WTC11 (cell line): ENCODE measurements at regions not wholly inside any gene's neighbourhood (a gene's known extent, or its start where the extent isn't known, plus 50 kb on each side); places are given as distances from the start of the nearest gene placed in this dataset.

Experiments
- ATAC-seq: fragments of 200-7000 bp; cut with Tn5 transposase; 2 replicates; pipeline ENCODE4 v1.10.0; 2021; ENCODE audit warnings: mild to moderate bottlenecking, moderate library complexity
- CTCF ChIA-PET: fragments of 300-600 bp; sonication (Branson Sonifier 250); formaldehyde crosslinking; loops from one replicate; lab custom pipeline; 2021; ENCODE audit warnings: antibody characterized with exemption; lab: Charles Lee
- POLR2A ChIA-PET: fragments of 350-600 bp; sonication (Branson Sonifier 250); formaldehyde crosslinking; loops from one replicate; lab custom pipeline; 2021; ENCODE audit warnings: antibody characterized with exemption; lab: Charles Lee
- DNase-seq: peaks from one replicate; pipeline ENCODE4 v3.0.0; 2021; ENCODE audit warnings: low spot score
- H3K27ac Mint-ChIP-seq: 2 replicates; pipeline ENCODE4 v1.8.0; 2021; ENCODE audit warnings: mixed read lengths
- H3K27me3 Mint-ChIP-seq: 2 replicates; pipeline ENCODE4 v1.8.0; 2021; ENCODE audit warnings: low read depth, mild to moderate bottlenecking, moderate library complexity, mixed read lengths
- H3K36me3 Mint-ChIP-seq: 2 replicates; pipeline ENCODE4 v1.8.0; 2021; ENCODE audit warnings: mixed read lengths
- H3K4me1 Mint-ChIP-seq: 2 replicates; pipeline ENCODE4 v1.8.0; 2022; ENCODE audit warnings: mixed read lengths
- H3K4me3 Mint-ChIP-seq: 2 replicates; pipeline ENCODE4 v1.8.0; 2021; ENCODE audit warnings: mild to moderate bottlenecking, moderate library complexity, mixed read lengths
- H3K9me3 Mint-ChIP-seq: 2 replicates; pipeline ENCODE4 v1.8.0; 2021; ENCODE audit warnings: mixed read lengths
- CTCF ChIP-seq: fragments of 200-600 bp; IDR thresholded peaks from 2 replicates; pipeline ENCODE4 v1.8.0; 2022; ENCODE audit warnings: antibody characterized with exemption
- NFYB ChIP-seq: sonication (generic); formaldehyde crosslinking; conservative IDR thresholded peaks from 2 replicates; pipeline ENCODE4 v1.8.0; 2022; ENCODE audit warnings: low read depth, missing genetic modification reagents
- NR1H2 ChIP-seq: sonication (generic); formaldehyde crosslinking; IDR thresholded peaks from 2 replicates; pipeline ENCODE4 v1.9.0; 2021; ENCODE audit warnings: mild to moderate bottlenecking, moderate library complexity, missing genetic modification reagents
- NR2C2 ChIP-seq: sonication (generic); formaldehyde crosslinking; IDR thresholded peaks from 2 replicates; pipeline ENCODE4 v1.8.0; 2022; ENCODE audit warnings: mild to moderate bottlenecking, missing genetic modification reagents
- PRDM15 ChIP-seq: sonication (generic); formaldehyde crosslinking; IDR thresholded peaks from 2 replicates; pipeline ENCODE4 v1.8.0; 2022; ENCODE audit warnings: missing genetic modification reagents
- SP1 ChIP-seq: sonication (generic); formaldehyde crosslinking; conservative IDR thresholded peaks from 2 replicates; pipeline ENCODE4 v1.8.1; 2022; ENCODE audit warnings: missing genetic modification reagents
- TEAD1 ChIP-seq: sonication (generic); formaldehyde crosslinking; IDR thresholded peaks from 2 replicates; pipeline ENCODE4 v1.8.0; 2022; ENCODE audit warnings: mild to moderate bottlenecking, missing genetic modification reagents
- USF1 ChIP-seq: sonication (generic); formaldehyde crosslinking; IDR thresholded peaks from 2 replicates; pipeline ENCODE4 v1.8.0; 2022; ENCODE audit warnings: mild to moderate bottlenecking, missing genetic modification reagents
- ZNF263 ChIP-seq: sonication (generic); formaldehyde crosslinking; IDR thresholded peaks from 2 replicates; pipeline ENCODE4 v1.8.1; 2022; ENCODE audit warnings: low read depth, mild to moderate bottlenecking, moderate library complexity, missing genetic modification reagents
- ZNF281 ChIP-seq: sonication (generic); formaldehyde crosslinking; IDR thresholded peaks from 2 replicates; pipeline ENCODE4 v1.8.0; 2023; ENCODE audit warnings: mild to moderate bottlenecking, missing genetic modification reagents
- TF ChIP-seq, protein P1 (sequence below): fragments of 250-450 bp; sonication (Bioruptor Pico); IDR thresholded peaks from 2 replicates; pipeline ENCODE4 v1.9.0; 2021; ENCODE audit warnings: mild to moderate bottlenecking, borderline replicate concordance
- TF ChIP-seq, protein P2 (sequence below): fragments of 250-450 bp; sonication (Bioruptor Pico); IDR thresholded peaks from 2 replicates; pipeline ENCODE4 v1.9.0; 2021; ENCODE audit warnings: mild to moderate bottlenecking
- TF ChIP-seq, protein P3 (sequence below): sonication (generic); formaldehyde crosslinking; IDR thresholded peaks from 2 replicates; pipeline ENCODE4 v1.8.0; 2022; ENCODE audit warnings: mild to moderate bottlenecking, missing genetic modification reagents
- TF ChIP-seq, protein P4 (sequence below): sonication (generic); formaldehyde crosslinking; IDR thresholded peaks from 2 replicates; pipeline ENCODE4 v1.8.1; 2022; ENCODE audit warnings: low read depth, missing genetic modification reagents, borderline replicate concordance
- TF ChIP-seq, protein P5 (sequence below): sonication (generic); formaldehyde crosslinking; IDR thresholded peaks from 2 replicates; pipeline ENCODE4 v1.8.1; 2022; ENCODE audit warnings: mild to moderate bottlenecking, moderate library complexity, missing genetic modification reagents

DNA sequence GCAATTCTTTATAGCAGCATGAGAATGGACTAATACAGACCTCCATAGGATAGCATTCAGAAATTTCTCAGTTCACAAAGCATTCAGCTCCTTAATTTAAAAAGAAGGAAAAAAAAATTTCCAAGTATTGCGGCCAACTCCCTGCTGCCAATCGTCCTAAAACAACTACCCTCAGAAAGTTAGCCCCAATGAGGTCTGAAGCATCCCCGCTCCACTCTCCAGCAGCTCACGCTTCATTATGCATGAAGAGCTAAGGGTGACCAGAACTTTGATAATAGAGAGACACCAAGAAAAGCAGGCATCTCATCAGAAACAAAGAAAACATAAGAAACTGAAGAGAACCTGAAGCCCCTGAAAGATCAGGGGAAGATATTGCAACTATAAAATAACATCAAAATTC lies 172.8 kb upstream of the NUDT4 start:
- H3K36me3 Mint-ChIP-seq: no peaks in the 10 kb centered on the region
- CTCF ChIA-PET: no interaction called here
- DNase-seq (no peak), ATAC-seq (no peak)
- H3K27me3 Mint-ChIP-seq: no peaks in the 10 kb centered on the region; the same call in 1 of the 2 replicates
- no peak overlapping the region for H3K27ac Mint-ChIP-seq
- H3K9me3 Mint-ChIP-seq: peaks cover 4% of the 10 kb centered on the region
- H3K4me1 Mint-ChIP-seq: peaks cover 3% of the 10 kb centered on the region
- no peak overlapping the region for H3K4me3 Mint-ChIP-seq
- POLR2A ChIA-PET: no interaction called here
- TF ChIP-seq, protein P1, sequence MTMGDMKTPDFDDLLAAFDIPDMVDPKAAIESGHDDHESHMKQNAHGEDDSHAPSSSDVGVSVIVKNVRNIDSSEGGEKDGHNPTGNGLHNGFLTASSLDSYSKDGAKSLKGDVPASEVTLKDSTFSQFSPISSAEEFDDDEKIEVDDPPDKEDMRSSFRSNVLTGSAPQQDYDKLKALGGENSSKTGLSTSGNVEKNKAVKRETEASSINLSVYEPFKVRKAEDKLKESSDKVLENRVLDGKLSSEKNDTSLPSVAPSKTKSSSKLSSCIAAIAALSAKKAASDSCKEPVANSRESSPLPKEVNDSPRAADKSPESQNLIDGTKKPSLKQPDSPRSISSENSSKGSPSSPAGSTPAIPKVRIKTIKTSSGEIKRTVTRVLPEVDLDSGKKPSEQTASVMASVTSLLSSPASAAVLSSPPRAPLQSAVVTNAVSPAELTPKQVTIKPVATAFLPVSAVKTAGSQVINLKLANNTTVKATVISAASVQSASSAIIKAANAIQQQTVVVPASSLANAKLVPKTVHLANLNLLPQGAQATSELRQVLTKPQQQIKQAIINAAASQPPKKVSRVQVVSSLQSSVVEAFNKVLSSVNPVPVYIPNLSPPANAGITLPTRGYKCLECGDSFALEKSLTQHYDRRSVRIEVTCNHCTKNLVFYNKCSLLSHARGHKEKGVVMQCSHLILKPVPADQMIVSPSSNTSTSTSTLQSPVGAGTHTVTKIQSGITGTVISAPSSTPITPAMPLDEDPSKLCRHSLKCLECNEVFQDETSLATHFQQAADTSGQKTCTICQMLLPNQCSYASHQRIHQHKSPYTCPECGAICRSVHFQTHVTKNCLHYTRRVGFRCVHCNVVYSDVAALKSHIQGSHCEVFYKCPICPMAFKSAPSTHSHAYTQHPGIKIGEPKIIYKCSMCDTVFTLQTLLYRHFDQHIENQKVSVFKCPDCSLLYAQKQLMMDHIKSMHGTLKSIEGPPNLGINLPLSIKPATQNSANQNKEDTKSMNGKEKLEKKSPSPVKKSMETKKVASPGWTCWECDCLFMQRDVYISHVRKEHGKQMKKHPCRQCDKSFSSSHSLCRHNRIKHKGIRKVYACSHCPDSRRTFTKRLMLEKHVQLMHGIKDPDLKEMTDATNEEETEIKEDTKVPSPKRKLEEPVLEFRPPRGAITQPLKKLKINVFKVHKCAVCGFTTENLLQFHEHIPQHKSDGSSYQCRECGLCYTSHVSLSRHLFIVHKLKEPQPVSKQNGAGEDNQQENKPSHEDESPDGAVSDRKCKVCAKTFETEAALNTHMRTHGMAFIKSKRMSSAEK: no peak
- TF ChIP-seq USF1: no peak
- TF ChIP-seq SP1 (CRISPR knock-in tag): no peak
- no peak for TF ChIP-seq CTCF
- no peak for TF ChIP-seq ZNF281 (CRISPR knock-in tag)
- no peak for TF ChIP-seq ZNF263 (CRISPR knock-in tag)
- TF ChIP-seq, protein P2, sequence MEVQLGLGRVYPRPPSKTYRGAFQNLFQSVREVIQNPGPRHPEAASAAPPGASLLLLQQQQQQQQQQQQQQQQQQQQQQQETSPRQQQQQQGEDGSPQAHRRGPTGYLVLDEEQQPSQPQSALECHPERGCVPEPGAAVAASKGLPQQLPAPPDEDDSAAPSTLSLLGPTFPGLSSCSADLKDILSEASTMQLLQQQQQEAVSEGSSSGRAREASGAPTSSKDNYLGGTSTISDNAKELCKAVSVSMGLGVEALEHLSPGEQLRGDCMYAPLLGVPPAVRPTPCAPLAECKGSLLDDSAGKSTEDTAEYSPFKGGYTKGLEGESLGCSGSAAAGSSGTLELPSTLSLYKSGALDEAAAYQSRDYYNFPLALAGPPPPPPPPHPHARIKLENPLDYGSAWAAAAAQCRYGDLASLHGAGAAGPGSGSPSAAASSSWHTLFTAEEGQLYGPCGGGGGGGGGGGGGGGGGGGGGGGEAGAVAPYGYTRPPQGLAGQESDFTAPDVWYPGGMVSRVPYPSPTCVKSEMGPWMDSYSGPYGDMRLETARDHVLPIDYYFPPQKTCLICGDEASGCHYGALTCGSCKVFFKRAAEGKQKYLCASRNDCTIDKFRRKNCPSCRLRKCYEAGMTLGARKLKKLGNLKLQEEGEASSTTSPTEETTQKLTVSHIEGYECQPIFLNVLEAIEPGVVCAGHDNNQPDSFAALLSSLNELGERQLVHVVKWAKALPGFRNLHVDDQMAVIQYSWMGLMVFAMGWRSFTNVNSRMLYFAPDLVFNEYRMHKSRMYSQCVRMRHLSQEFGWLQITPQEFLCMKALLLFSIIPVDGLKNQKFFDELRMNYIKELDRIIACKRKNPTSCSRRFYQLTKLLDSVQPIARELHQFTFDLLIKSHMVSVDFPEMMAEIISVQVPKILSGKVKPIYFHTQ (CRISPR knock-in tag): no peak
- TF ChIP-seq PRDM15 (CRISPR knock-in tag): no peak
- TF ChIP-seq, protein P3, sequence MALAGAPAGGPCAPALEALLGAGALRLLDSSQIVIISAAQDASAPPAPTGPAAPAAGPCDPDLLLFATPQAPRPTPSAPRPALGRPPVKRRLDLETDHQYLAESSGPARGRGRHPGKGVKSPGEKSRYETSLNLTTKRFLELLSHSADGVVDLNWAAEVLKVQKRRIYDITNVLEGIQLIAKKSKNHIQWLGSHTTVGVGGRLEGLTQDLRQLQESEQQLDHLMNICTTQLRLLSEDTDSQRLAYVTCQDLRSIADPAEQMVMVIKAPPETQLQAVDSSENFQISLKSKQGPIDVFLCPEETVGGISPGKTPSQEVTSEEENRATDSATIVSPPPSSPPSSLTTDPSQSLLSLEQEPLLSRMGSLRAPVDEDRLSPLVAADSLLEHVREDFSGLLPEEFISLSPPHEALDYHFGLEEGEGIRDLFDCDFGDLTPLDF (CRISPR knock-in tag): no peak
- TF ChIP-seq TEAD1 (CRISPR knock-in tag): no peak
- no peak for TF ChIP-seq NR2C2 (CRISPR knock-in tag)
- TF ChIP-seq NR1H2 (CRISPR knock-in tag): no peak
- TF ChIP-seq, protein P4, sequence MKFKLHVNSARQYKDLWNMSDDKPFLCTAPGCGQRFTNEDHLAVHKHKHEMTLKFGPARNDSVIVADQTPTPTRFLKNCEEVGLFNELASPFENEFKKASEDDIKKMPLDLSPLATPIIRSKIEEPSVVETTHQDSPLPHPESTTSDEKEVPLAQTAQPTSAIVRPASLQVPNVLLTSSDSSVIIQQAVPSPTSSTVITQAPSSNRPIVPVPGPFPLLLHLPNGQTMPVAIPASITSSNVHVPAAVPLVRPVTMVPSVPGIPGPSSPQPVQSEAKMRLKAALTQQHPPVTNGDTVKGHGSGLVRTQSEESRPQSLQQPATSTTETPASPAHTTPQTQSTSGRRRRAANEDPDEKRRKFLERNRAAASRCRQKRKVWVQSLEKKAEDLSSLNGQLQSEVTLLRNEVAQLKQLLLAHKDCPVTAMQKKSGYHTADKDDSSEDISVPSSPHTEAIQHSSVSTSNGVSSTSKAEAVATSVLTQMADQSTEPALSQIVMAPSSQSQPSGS (CRISPR knock-in tag): no peak
- TF ChIP-seq, protein P5, sequence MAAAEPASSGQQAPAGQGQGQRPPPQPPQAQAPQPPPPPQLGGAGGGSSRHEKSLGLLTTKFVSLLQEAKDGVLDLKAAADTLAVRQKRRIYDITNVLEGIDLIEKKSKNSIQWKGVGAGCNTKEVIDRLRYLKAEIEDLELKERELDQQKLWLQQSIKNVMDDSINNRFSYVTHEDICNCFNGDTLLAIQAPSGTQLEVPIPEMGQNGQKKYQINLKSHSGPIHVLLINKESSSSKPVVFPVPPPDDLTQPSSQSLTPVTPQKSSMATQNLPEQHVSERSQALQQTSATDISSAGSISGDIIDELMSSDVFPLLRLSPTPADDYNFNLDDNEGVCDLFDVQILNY (CRISPR knock-in tag): no peak
- TF ChIP-seq NFYB: no peak
